IMR-90 (cell line): ENCODE measurements at regions not wholly inside any gene's neighbourhood (a gene's known extent, or its start where the extent isn't known, plus 50 kb on each side); places are given as distances from the start of the nearest gene placed in this dataset.

Experiments used
- ATAC-seq: fragments of 200-7000 bp; cut with Tn5 transposase; 2 replicates; pipeline ENCODE4 v1.9.1; 2020; ENCODE audit warnings: low read depth, mild to moderate bottlenecking, moderate library complexity
- BruUV-seq: library from RNA; stranded (reverse); fragments of 400-500 nt; replicated peaks from 2 replicates; lab custom pipeline; 2021; lab: Mats Ljungman, UMichigan
- CTCF ChIA-PET: fragments of 300-600 bp; formaldehyde crosslinking; extraction: SDS; loops from one replicate; lab custom pipeline; 2021; ENCODE audit warnings: antibody characterized with exemption; lab: Yijun Ruan, JAX
- POLR2A ChIA-PET: fragments of 300-600 bp; sonication (Branson Sonifier 250); formaldehyde crosslinking; loops from one replicate; lab custom pipeline; 2022; ENCODE audit warnings: antibody characterized with exemption; ENCODE audit not compliant: unreplicated experiment; lab: Charles Lee
- DNase-seq: peaks from one replicate; pipeline ENCODE4 v3.0.0; 2013
- H2AFZ ChIP-seq: replicated peaks from 2 replicates; pipeline ENCODE3; 2013; ENCODE audit warnings: low read length, mild to moderate bottlenecking; ENCODE audit not compliant: poor library complexity
- H2AK5ac ChIP-seq: 2 replicates; pipeline ENCODE4 v1.6.1; 2013; ENCODE audit warnings: low read depth, low read length, inconsistent platforms
- H2AK9ac ChIP-seq: replicated peaks from 2 replicates; pipeline ENCODE3; 2013; ENCODE audit warnings: mild to moderate bottlenecking, low read depth, low read length, moderate library complexity; ENCODE audit not compliant: poor library complexity
- H2BK120ac ChIP-seq: 2 replicates; pipeline ENCODE4 v1.6.1; 2013; ENCODE audit warnings: low read depth, low read length, inconsistent platforms
- H2BK15ac ChIP-seq: 3 replicates; pipeline ENCODE4 v1.6.1; 2013; ENCODE audit warnings: low read depth, low read length, inconsistent platforms
- H2BK20ac ChIP-seq: 2 replicates; pipeline ENCODE4 v1.6.1; 2013; ENCODE audit warnings: low read depth, mild to moderate bottlenecking, inconsistent platforms, low read length, moderate library complexity
- H2BK5ac ChIP-seq: 2 replicates; pipeline ENCODE4 v1.6.1; 2013; ENCODE audit warnings: mild to moderate bottlenecking, low read depth, low read length, inconsistent platforms; ENCODE audit not compliant: poor library complexity, severe bottlenecking
- H3K14ac ChIP-seq: replicated peaks from 2 replicates; pipeline ENCODE4 v1.6.1; 2013; ENCODE audit warnings: low read depth, low read length, inconsistent platforms
- H3K18ac ChIP-seq: 2 replicates; pipeline ENCODE4 v1.6.1; 2013; ENCODE audit warnings: low read depth, low read length, control low read depth
- H3K23ac ChIP-seq: 2 replicates; pipeline ENCODE4 v1.6.1; 2013; ENCODE audit warnings: low read depth, low read length, inconsistent platforms
- H3K27ac ChIP-seq: 2 replicates; pipeline ENCODE4 v1.5.1; 2013; ENCODE audit warnings: mild to moderate bottlenecking, control low read depth, low read length; ENCODE audit not compliant: insufficient read depth
- H3K27me3 ChIP-seq: 2 replicates; pipeline ENCODE4 v1.6.1; 2013; ENCODE audit warnings: low read length; ENCODE audit not compliant: control insufficient read depth, insufficient read depth
- H3K36me3 ChIP-seq: 2 replicates; pipeline ENCODE4 v1.6.1; 2013; ENCODE audit warnings: low read length, mixed read lengths; ENCODE audit not compliant: control insufficient read depth, insufficient read depth
- H3K4ac ChIP-seq: 2 replicates; pipeline ENCODE4 v1.6.1; 2013; ENCODE audit warnings: low read depth, low read length, inconsistent platforms
- H3K4me1 ChIP-seq: 2 replicates; pipeline ENCODE4 v1.6.1; 2013; ENCODE audit warnings: low read length, mixed read lengths; ENCODE audit not compliant: control insufficient read depth, insufficient read depth
- H3K4me2 ChIP-seq: 2 replicates; pipeline ENCODE4 v1.6.1; 2013; ENCODE audit warnings: low read depth, mild to moderate bottlenecking, control low read depth, low read length, moderate library complexity
- H3K4me3 ChIP-seq: 2 replicates; pipeline ENCODE4 v1.5.1; 2013; ENCODE audit warnings: low read depth, mild to moderate bottlenecking, control low read depth, low read length, moderate library complexity; ENCODE audit not compliant: insufficient read depth
- H3K56ac ChIP-seq: 2 replicates; pipeline ENCODE4 v1.6.1; 2013; ENCODE audit warnings: low read length, inconsistent platforms; ENCODE audit not compliant: insufficient read depth; ENCODE audit errors: extremely low read depth
- H3K79me1 ChIP-seq, 2 experiments: 2 replicates each; pipeline ENCODE4 v1.6.1; 2013; ENCODE audit warnings: low read length in 2 of 2, inconsistent platforms in 1 of 2, low read depth in 1 of 2
- H3K9ac ChIP-seq: 2 replicates; pipeline ENCODE4 v1.6.1; 2013; ENCODE audit warnings: low read depth, low read length, control low read depth
- H3K9me1 ChIP-seq: 2 replicates; pipeline ENCODE4 v1.6.1; 2013; ENCODE audit warnings: low read length, inconsistent platforms; ENCODE audit not compliant: insufficient read depth
- H3K9me3 ChIP-seq: 2 replicates; pipeline ENCODE4 v1.6.1; 2013; ENCODE audit warnings: low read length; ENCODE audit not compliant: control insufficient read depth, insufficient read depth
- H4K20me1 ChIP-seq: 2 replicates; pipeline ENCODE4 v1.6.1; 2013; ENCODE audit warnings: low read length, inconsistent platforms; ENCODE audit not compliant: insufficient read depth
- H4K5ac ChIP-seq: 2 replicates; pipeline ENCODE4 v1.6.1; 2013; ENCODE audit warnings: mild to moderate bottlenecking, low read depth, low read length, control low read depth
- H4K8ac ChIP-seq, 2 experiments: 2 replicates each; pipeline ENCODE4 v1.6.1; 2013; ENCODE audit warnings: low read depth in 2 of 2, low read length in 2 of 2, control low read depth in 1 of 2, inconsistent platforms in 1 of 2
- H4K91ac ChIP-seq: 2 replicates; pipeline ENCODE4 v1.6.1; 2013; ENCODE audit warnings: low read depth, low read length, inconsistent platforms; ENCODE audit not compliant: insufficient read depth
- FOS ChIP-seq: fragments of 150-350 bp; IDR thresholded peaks from 2 replicates; pipeline ENCODE4 v1.6.1; 2016; ENCODE audit warnings: low read depth, low read length
- MAZ ChIP-seq: IDR thresholded peaks from 2 replicates; pipeline ENCODE4 v1.6.1; 2012; ENCODE audit warnings: low read depth, mild to moderate bottlenecking, low read length, improper control_type of control experiment, moderate library complexity, borderline replicate concordance
- POLR2A ChIP-seq: IDR thresholded peaks from 2 replicates; pipeline ENCODE4 v1.6.1; 2012; ENCODE audit warnings: mild to moderate bottlenecking, low read depth, low read length
- RAD21 ChIP-seq: IDR thresholded peaks from 2 replicates; pipeline ENCODE4 v1.6.1; 2012; ENCODE audit warnings: low read length, improper control_type of control experiment
- RFX5 ChIP-seq: IDR thresholded peaks from 2 replicates; pipeline ENCODE4 v1.8.0; 2012; ENCODE audit warnings: low read depth, mild to moderate bottlenecking, low read length, moderate library complexity
- WGBS, 2 experiments: methylation state at CpG; one replicate each; pipeline versions ENCODE4 v1.1.5 to v1.1.7; 2013; ENCODE audit warnings: missing lambda C conversion rate in 2 of 2; ENCODE audit not compliant: insufficient read length in 1 of 2; ENCODE audit errors: extremely low coverage in 2 of 2; 5-methylcytosine and 5-hydroxymethylcytosine counted together
- dilution Hi-C: fragments of 300-500 bp; cut with HindIII; formaldehyde crosslinking; loops from one replicate; pipeline ENCODE4 v1.14.3; 2018; ENCODE audit warnings: low sequenced_read_pairs; ENCODE audit not compliant: unreplicated experiment
- in situ Hi-C: fragments of 300-500 bp; cut with MboI; formaldehyde crosslinking; loops from 3 replicates; pipeline ENCODE4 v1.14.3; 2019; ENCODE audit warnings: low sequenced_read_pairs, inconsistent platforms, mixed read lengths
- intact Hi-C: fragments of 100-400 bp; cut with micrococcal nuclease; formaldehyde crosslinking; loops from 2 replicates; pipeline ENCODE4 v1.10.0; 2022
- TF ChIP-seq, protein P1 (sequence below): fragments of 150-350 bp; IDR thresholded peaks from 2 replicates; pipeline ENCODE4 v1.6.1; 2017; ENCODE audit warnings: mild to moderate bottlenecking, antibody characterized with exemption, low read length, low read depth
- TF ChIP-seq, protein P2 (sequence below): conservative IDR thresholded peaks from 2 replicates; pipeline ENCODE4 v1.5.1; 2012; ENCODE audit warnings: mild to moderate bottlenecking, low read depth, low read length, improper control_type of control experiment

DNA sequence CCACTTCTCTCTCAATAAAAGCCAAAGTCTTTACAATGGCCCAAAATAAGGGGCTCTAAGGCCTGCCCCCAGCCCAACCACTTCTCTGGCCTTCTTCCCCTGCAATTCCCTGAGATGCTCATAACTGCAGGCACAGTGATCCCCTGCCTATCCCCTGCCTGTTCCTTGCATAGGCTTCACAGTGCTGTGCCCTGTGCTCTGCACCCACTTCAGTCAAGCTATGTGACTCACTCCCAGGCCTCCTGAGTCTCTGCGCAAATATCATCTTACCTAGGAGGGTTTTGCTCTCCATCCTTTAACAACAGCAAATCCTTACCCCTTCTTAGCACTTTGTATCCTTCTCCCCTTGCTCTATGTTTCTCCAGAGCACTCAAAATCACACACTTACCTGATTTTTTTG, 242.2 kb downstream of the MSRB3 start:
- in situ Hi-C loops = no loop called here
- Histone ChIP-seq H3K14ac (peak overlapping the region; percentile 34; the same call in 1 of the 2 replicates), H2AFZ (peak overlapping the region; percentile 18), H3K23ac (no peak overlapping the region), H4K8ac (no peak overlapping the region), H3K4me1 (peaks cover 4% of the 10 kb centered on the region; the same call in 1 of the 2 replicates), H3K4ac (no peak overlapping the region; the same call in 1 of the 2 replicates), H3K9me3 (0 out of 2 replicates have a peak, but pooled peaks cover 2% of the 10 kb centered on the region), H2BK5ac (no peak overlapping the region), H3K4me2 (no peak overlapping the region), H4K20me1 (no peaks in the 10 kb centered on the region), H3K9me1 (no peaks in the 10 kb centered on the region), H3K27me3 (no peaks in the 10 kb centered on the region), H3K36me3 (no peaks in the 10 kb centered on the region), H3K9ac (no peak overlapping the region), H3K79me1 (no peaks in the 10 kb centered on the region), H4K5ac (no peak overlapping the region), H2AK5ac (peak overlapping the region; percentile 59; the same call in 1 of the 2 replicates), H3K18ac (no peak overlapping the region), H3K4me3 (no peak overlapping the region), H3K56ac (no peak overlapping the region), H2AK9ac (no peak overlapping the region), H2BK15ac (no peak overlapping the region), H3K27ac (no peak overlapping the region), H4K91ac (no peak overlapping the region), H2BK20ac (no peak overlapping the region), H2BK120ac (peak overlapping the region; percentile 11; the same call in 1 of the 2 replicates)
- ATAC-seq (no peak), DNase-seq (no peak)
- TF ChIP-seq, protein P1, sequence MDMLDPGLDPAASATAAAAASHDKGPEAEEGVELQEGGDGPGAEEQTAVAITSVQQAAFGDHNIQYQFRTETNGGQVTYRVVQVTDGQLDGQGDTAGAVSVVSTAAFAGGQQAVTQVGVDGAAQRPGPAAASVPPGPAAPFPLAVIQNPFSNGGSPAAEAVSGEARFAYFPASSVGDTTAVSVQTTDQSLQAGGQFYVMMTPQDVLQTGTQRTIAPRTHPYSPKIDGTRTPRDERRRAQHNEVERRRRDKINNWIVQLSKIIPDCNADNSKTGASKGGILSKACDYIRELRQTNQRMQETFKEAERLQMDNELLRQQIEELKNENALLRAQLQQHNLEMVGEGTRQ = no peak
- TF ChIP-seq, protein P2, sequence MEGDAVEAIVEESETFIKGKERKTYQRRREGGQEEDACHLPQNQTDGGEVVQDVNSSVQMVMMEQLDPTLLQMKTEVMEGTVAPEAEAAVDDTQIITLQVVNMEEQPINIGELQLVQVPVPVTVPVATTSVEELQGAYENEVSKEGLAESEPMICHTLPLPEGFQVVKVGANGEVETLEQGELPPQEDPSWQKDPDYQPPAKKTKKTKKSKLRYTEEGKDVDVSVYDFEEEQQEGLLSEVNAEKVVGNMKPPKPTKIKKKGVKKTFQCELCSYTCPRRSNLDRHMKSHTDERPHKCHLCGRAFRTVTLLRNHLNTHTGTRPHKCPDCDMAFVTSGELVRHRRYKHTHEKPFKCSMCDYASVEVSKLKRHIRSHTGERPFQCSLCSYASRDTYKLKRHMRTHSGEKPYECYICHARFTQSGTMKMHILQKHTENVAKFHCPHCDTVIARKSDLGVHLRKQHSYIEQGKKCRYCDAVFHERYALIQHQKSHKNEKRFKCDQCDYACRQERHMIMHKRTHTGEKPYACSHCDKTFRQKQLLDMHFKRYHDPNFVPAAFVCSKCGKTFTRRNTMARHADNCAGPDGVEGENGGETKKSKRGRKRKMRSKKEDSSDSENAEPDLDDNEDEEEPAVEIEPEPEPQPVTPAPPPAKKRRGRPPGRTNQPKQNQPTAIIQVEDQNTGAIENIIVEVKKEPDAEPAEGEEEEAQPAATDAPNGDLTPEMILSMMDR = no peak
- TF ChIP-seq RAD21 = no peak
- TF ChIP-seq RFX5 = no peak
- TF ChIP-seq POLR2A = no peak
- TF ChIP-seq FOS = no peak
- TF ChIP-seq MAZ = no peak
- intact Hi-C loops = no loop called here
- dilution Hi-C loops = no loop called here
- WGBS, 2 experiments = 88% methylated on average over 1 of the region's 1 CpG; no CpG with 5 or more reads in 1 of the 2 experiments
- BruUV-seq = no TSS peak
- POLR2A ChIA-PET = no interaction called here
- CTCF ChIA-PET = no interaction called here
